ENCODE measurements at regions not wholly inside any gene's neighbourhood (a gene's known extent, or its start where the extent isn't known, plus 50 kb on each side); places are given as distances from the start of the nearest gene placed in this dataset.

- no peak for DNase-seq (ENCODE audit: low spot score)
Observed at GRCh38 chr11:29351301-29351873, 665.4 kb downstream of the KCNA4 start.

GRCh38 chr11:29343465-29344333, 673.1 kb downstream of the KCNA4 start:
- DNase-seq (ENCODE audit: low spot score), result peak; percentile 54

GRCh38 chr11:29336727-29337575, 679.9 kb downstream of the KCNA4 start:
- DNase-seq (ENCODE audit: low spot score), result peak; percentile 28

- no peak for DNase-seq (ENCODE audit: low spot score)
Observed at GRCh38 chr11:29334776-29335130, 682.1 kb downstream of the KCNA4 start.

- DNase-seq (ENCODE audit: low spot score), result peak; percentile 48
Observed at GRCh38 chr11:29333993-29334775, 682.6 kb downstream of the KCNA4 start.

GRCh38 chr11:29331451-29332010, 685.3 kb downstream of the KCNA4 start:
- DNase-seq (ENCODE audit: low spot score), result no peak

- DNase-seq (ENCODE audit: low spot score), result peak; percentile 24
Observed at GRCh38 chr11:29328961-29329441, 687.8 kb downstream of the KCNA4 start.

GRCh38 chr11:29327891-29328290, 688.9 kb downstream of the KCNA4 start:
- DNase-seq (ENCODE audit: low spot score), result no peak

- DNase-seq (ENCODE audit: low spot score), result no peak
Observed at GRCh38 chr11:29326757-29327156, 690.1 kb downstream of the KCNA4 start.

GRCh38 chr11:29324328-29324727, 692.5 kb downstream of the KCNA4 start:
- no peak for DNase-seq (ENCODE audit: low spot score)

- peak; percentile 28 for DNase-seq (ENCODE audit: low spot score)
Observed at GRCh38 chr11:29321293-29322132, 695.3 kb downstream of the KCNA4 start.

GRCh38 chr11:29320196-29320595, 696.6 kb downstream of the KCNA4 start:
- DNase-seq (ENCODE audit: low spot score), result no peak

- no peak for DNase-seq (ENCODE audit: low spot score)
Observed at GRCh38 chr11:29319210-29319609, 697.6 kb downstream of the KCNA4 start.

- no peak for DNase-seq (ENCODE audit: low spot score)
Observed at GRCh38 chr11:29318134-29318845, 698.5 kb downstream of the KCNA4 start.

GRCh38 chr11:29317694-29318093, 699.1 kb downstream of the KCNA4 start:
- no peak for DNase-seq (ENCODE audit: low spot score)

GRCh38 chr11:29315275-29315674, 701.6 kb downstream of the KCNA4 start:
- DNase-seq (ENCODE audit: low spot score), result no peak

- no peak for DNase-seq (ENCODE audit: low spot score)
Observed at GRCh38 chr11:29314211-29314610, 702.6 kb downstream of the KCNA4 start.

- DNase-seq (ENCODE audit: low spot score), result no peak
Observed at GRCh38 chr11:29312812-29313211, 704.0 kb downstream of the KCNA4 start.

- DNase-seq (ENCODE audit: low spot score), result no peak
Observed at GRCh38 chr11:29310725-29311342, 706.0 kb downstream of the KCNA4 start.

Data from AG08396 (cell line).